B cell (primary cell): ENCODE measurements at regions not wholly inside any gene's neighbourhood (a gene's known extent, or its start where the extent isn't known, plus 50 kb on each side); places are given as distances from the start of the nearest gene placed in this dataset.

ENCODE experiments used
- ATAC-seq: fragments of 200-7000 bp; cut with Tn5 transposase; one replicate; pipeline ENCODE4 v1.10.0; 2021; ENCODE audit warnings: low read depth, mild to moderate bottlenecking, moderate number of reproducible peaks, moderate library complexity
- CTCF ChIA-PET: fragments of 350-600 bp; sonication (Branson Sonifier 250); formaldehyde crosslinking; loops from one replicate; lab custom pipeline; 2021; ENCODE audit warnings: antibody characterized with exemption, inconsistent platforms; lab: Charles Lee
- POLR2A ChIA-PET: fragments of 350-600 bp; sonication (Branson Sonifier 250); formaldehyde crosslinking; loops from one replicate; lab custom pipeline; 2021; ENCODE audit warnings: antibody characterized with exemption; lab: Charles Lee
- DNase-seq: peaks from one replicate; pipeline ENCODE4 v3.0.0; 2013
- H2AFZ ChIP-seq: 2 replicates; pipeline ENCODE4 v1.6.1; 2012; ENCODE audit warnings: mild to moderate bottlenecking, low read depth, low read length; ENCODE audit not compliant: insufficient read depth, poor library complexity, severe bottlenecking
- H3K27ac ChIP-seq, 2 donors: 1 replicate in 1 of 2; 2 replicates in 1 of 2; pipeline ENCODE4 v1.5.1; 2012 to 2013; ENCODE audit warnings: low read length in 2 of 2, mild to moderate bottlenecking in 2 of 2, moderate library complexity in 1 of 2
- H3K27me3 ChIP-seq, 4 experiments: fragments of 200-600 bp in 1 of 4; sonication (generic) in 1 of 4; replicated peaks in 1 of 4; 1 replicate in 2 of 4; 2 replicates in 2 of 4; pipeline versions ENCODE4 v1.6.1 to v1.7.0; 2013 to 2016; ENCODE audit warnings: low read length in 3 of 4, mild to moderate bottlenecking in 2 of 4, mixed read lengths in 1 of 4, moderate library complexity in 1 of 4; ENCODE audit not compliant: insufficient read depth in 4 of 4, control insufficient read depth in 3 of 4; ENCODE audit errors: control extremely low read depth in 1 of 4
- H3K36me3 ChIP-seq, 2 experiments: replicated peaks in 1 of 2; 1 replicate in 1 of 2; 2 replicates in 1 of 2; pipeline versions ENCODE4 v1.6.1 to v1.7.1; 2013; ENCODE audit warnings: low read length in 1 of 2; ENCODE audit not compliant: insufficient read depth in 2 of 2, control insufficient read depth in 1 of 2; ENCODE audit errors: control extremely low read depth in 1 of 2, extremely low read depth in 1 of 2
- H3K4me1 ChIP-seq, 2 donors: fragments of 200-600 bp in 1 of 2; sonication (generic) in 1 of 2; 1 replicate in 1 of 2; 2 replicates in 1 of 2; pipeline versions ENCODE4 v1.5.1 to v1.6.1; 2013 to 2017; ENCODE audit warnings: low read length in 2 of 2; ENCODE audit not compliant: control insufficient read depth in 2 of 2, insufficient read depth in 2 of 2
- H3K4me2 ChIP-seq: replicated peaks from 2 replicates; pipeline ENCODE3; 2012; ENCODE audit warnings: mild to moderate bottlenecking, low read depth, low read length; ENCODE audit not compliant: poor library complexity, severe bottlenecking
- H3K4me3 ChIP-seq, 5 experiments: fragments of 200-600 bp in 1 of 5; sonication (generic) in 1 of 5; 1 replicate in 3 of 5; 2 replicates in 2 of 5; pipeline versions ENCODE4 v1.5.1 to v1.7.0; 2011 to 2016; ENCODE audit warnings: low read length in 4 of 5, mild to moderate bottlenecking in 4 of 5, low read depth in 2 of 5, control low read depth in 1 of 5, moderate library complexity in 1 of 5; ENCODE audit not compliant: insufficient read depth in 1 of 5; ENCODE audit errors: control extremely low read depth in 1 of 5, extremely low read depth in 1 of 5
- H3K79me2 ChIP-seq: fragments of 200-600 bp; sonication (generic); one replicate; pipeline ENCODE4 v1.6.0; 2016; ENCODE audit warnings: low read length; ENCODE audit not compliant: control insufficient read depth, insufficient read depth
- H3K9ac ChIP-seq: fragments of 200-600 bp; sonication (generic); 2 replicates; pipeline ENCODE4 v1.6.1; 2017; ENCODE audit warnings: mild to moderate bottlenecking, low read length, moderate library complexity
- H3K9me3 ChIP-seq, 3 donors: one replicate each; pipeline versions ENCODE4 v1.6.1 to v1.7.1; 2013; ENCODE audit warnings: low read length in 2 of 3; ENCODE audit not compliant: control insufficient read depth in 2 of 3, insufficient read depth in 1 of 3; ENCODE audit errors: control extremely low read depth in 1 of 3
- H4K20me1 ChIP-seq: 2 replicates; pipeline ENCODE4 v1.6.0; 2012; ENCODE audit warnings: mild to moderate bottlenecking, low read length; ENCODE audit not compliant: insufficient read depth, control insufficient read depth, poor library complexity, severe bottlenecking
- H3K27ac Mint-ChIP-seq: one replicate; pipeline ENCODE4 v1.8.0; 2021; ENCODE audit warnings: mixed read lengths
- H3K27me3 Mint-ChIP-seq: one replicate; pipeline ENCODE4 v1.8.0; 2021; ENCODE audit warnings: mixed read lengths
- H3K4me1 Mint-ChIP-seq: one replicate; pipeline ENCODE4 v1.8.0; 2021; ENCODE audit warnings: mixed read lengths
- H3K4me3 Mint-ChIP-seq: one replicate; pipeline ENCODE4 v1.8.0; 2021; ENCODE audit warnings: mixed read lengths
- H3K9me3 Mint-ChIP-seq: one replicate; pipeline ENCODE4 v1.8.0; 2022; ENCODE audit warnings: mixed read lengths; ENCODE audit not compliant: insufficient read depth
- CTCF ChIP-seq: fragments of 200-600 bp; IDR thresholded peaks from one replicate; pipeline ENCODE4 v1.8.0; 2022; ENCODE audit warnings: antibody characterized with exemption, mild to moderate bottlenecking
- EZH2 ChIP-seq: IDR thresholded peaks from 2 replicates; pipeline ENCODE4 v1.6.1; 2012; ENCODE audit warnings: borderline replicate concordance, low read depth, mild to moderate bottlenecking, moderate library complexity, low read length; ENCODE audit not compliant: insufficient read depth, poor library complexity, severe bottlenecking
- WGBS: methylation state at CpG from one replicate; pipeline ENCODE4 v1.1.5; 2013; ENCODE audit warnings: missing lambda C conversion rate; ENCODE audit not compliant: insufficient coverage; 5-methylcytosine and 5-hydroxymethylcytosine counted together
- intact Hi-C: fragments of 100-400 bp; cut with micrococcal nuclease; formaldehyde crosslinking; loops from one replicate; pipeline ENCODE4 v1.10.0; 2022

GRCh38 chr16:51376080-51376479, 225.0 kb upstream of the SALL1 start:
- Mint-ChIP-seq H3K4me1 (no peaks in the 10 kb centered on the region), H3K27ac (no peak overlapping the region), H3K9me3 (peaks cover 7% of the 10 kb centered on the region), H3K27me3 (no peaks in the 10 kb centered on the region), H3K4me3 (no peak overlapping the region)
- ATAC-seq (no peak), DNase-seq (no peak)
- Histone ChIP-seq H3K9ac (no peak overlapping the region), H4K20me1 (no peaks in the 10 kb centered on the region), H3K9me3 (no peaks in the 10 kb centered on the region), H3K27me3 (no peaks in the 10 kb centered on the region), H3K36me3 (no peaks in the 10 kb centered on the region), H3K79me2 (no peaks in the 10 kb centered on the region), H3K4me2 (no peak overlapping the region), H3K27ac (no peak overlapping the region), H2AFZ (no peak overlapping the region), H3K4me1 (no peaks in the 10 kb centered on the region), H3K4me3 (no peak overlapping the region)
- intact Hi-C loops = no loop called here
- no peak for TF ChIP-seq EZH2
- TF ChIP-seq CTCF = no peak
- 77% methylated on average over 3 of the region's 3 CpGs for WGBS
- ChIA-PET CTCF (no interaction called here), POLR2A (no interaction called here)

- DNase-seq (no peak), ATAC-seq (no peak)
- Histone ChIP-seq H3K36me3 (no peaks in the 10 kb centered on the region), H4K20me1 (no peaks in the 10 kb centered on the region), H3K9ac (no peak overlapping the region), H3K4me1 (no peaks in the 10 kb centered on the region), H2AFZ (no peak overlapping the region), H3K4me2 (no peak overlapping the region), H3K79me2 (no peaks in the 10 kb centered on the region), H3K27ac (no peak overlapping the region), H3K27me3 (no peaks in the 10 kb centered on the region), H3K4me3 (no peak overlapping the region), H3K9me3 (no peaks in the 10 kb centered on the region)
- H3K9me3 Mint-ChIP-seq = peaks cover 3% of the 10 kb centered on the region
- intact Hi-C loops = no loop called here
- no peak overlapping the region for H3K4me3 Mint-ChIP-seq
- no peaks in the 10 kb centered on the region for H3K27me3 Mint-ChIP-seq
- TF ChIP-seq EZH2 = no peak
- no peak for TF ChIP-seq CTCF
- WGBS = 100% methylated on average over 3 of the region's 5 CpGs
- ChIA-PET POLR2A (no interaction called here), CTCF (no interaction called here)
- no peaks in the 10 kb centered on the region for H3K4me1 Mint-ChIP-seq
- H3K27ac Mint-ChIP-seq = no peak overlapping the region
Observed at GRCh38 chr16:51374790-51375189, 223.7 kb upstream of the SALL1 start.
